ENCODE measurements at regions not wholly inside any gene's neighbourhood (a gene's known extent, or its start where the extent isn't known, plus 50 kb on each side); places are given as distances from the start of the nearest gene placed in this dataset.

DNA sequence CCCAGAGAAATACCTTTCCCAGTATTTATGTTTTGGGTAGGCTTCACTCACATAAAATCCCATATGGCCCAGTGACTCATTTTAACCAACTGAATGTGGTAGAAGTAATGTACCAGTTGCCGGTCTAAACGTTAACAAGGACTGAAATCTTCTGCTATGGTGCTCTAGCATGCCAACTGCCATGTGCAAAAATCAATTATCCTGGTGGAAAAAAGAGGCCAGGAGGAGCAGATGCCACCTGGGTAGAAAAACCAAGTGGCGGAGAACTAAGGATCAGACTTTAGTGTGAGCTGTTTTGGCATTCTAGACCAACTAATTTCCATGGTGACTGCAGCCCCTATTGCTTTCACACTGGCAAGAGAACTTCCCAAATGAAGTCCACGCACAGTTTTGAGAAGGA, 1660.7 kb upstream of the ADGRL3 start:
- Histone ChIP-seq H3K79me2 (no peaks in the 10 kb centered on the region), H3K27ac (no peak overlapping the region), H3K4me2 (no peak overlapping the region), H3K27me3 (no peaks in the 10 kb centered on the region), H4K20me1 (ENCODE audit: insufficient read depth, poor library complexity, severe bottlenecking) (no peaks in the 10 kb centered on the region), H3K9me2 (replicated peaks; ENCODE audit: insufficient read depth) (no peaks in the 10 kb centered on the region), H2AFZ (no peak overlapping the region), H3K4me1 (ENCODE audit: insufficient read depth) (no peaks in the 10 kb centered on the region), H3K4me3 (no peak overlapping the region), H3K9me3 (ENCODE audit: low read depth) (no peaks in the 10 kb centered on the region), H3K36me3 (replicated peaks; ENCODE audit: insufficient read depth, low read depth) (no peaks in the 10 kb centered on the region)
- TF ChIP-seq CTCF (IDR thresholded peaks at IDR 0.05; ENCODE audit: poor library complexity), result no peak
- TF ChIP-seq EZH2 (IDR thresholded peaks at IDR 0.05; ENCODE audit: borderline replicate concordance), result no peak
- no peak for TF ChIP-seq EZH2phosphoT487 (IDR thresholded peaks at IDR 0.05; ENCODE audit: low read depth, severe bottlenecking, unreplicated experiment)
- 92% methylated on average over 4 of the region's 4 CpGs for WGBS (ENCODE audit: low lambda C conversion rate, missing lambda C conversion rate)
- DNase-seq (ENCODE audit: low spot score), result no peak

- 46% methylated on average over 2 of the region's 2 CpGs for WGBS (ENCODE audit: low lambda C conversion rate, missing lambda C conversion rate)
- DNase-seq (ENCODE audit: low spot score), result no peak
- no peaks in the 10 kb centered on the region for H4K20me1 ChIP-seq (ENCODE audit: insufficient read depth, poor library complexity, severe bottlenecking)
Observed at GRCh38 chr4:59540311-59540710, 1659.8 kb upstream of the ADGRL3 start.

GRCh38 chr4:59553063-59553720, 1646.9 kb upstream of the ADGRL3 start:
- Histone ChIP-seq H3K27me3 (no peaks in the 10 kb centered on the region), H3K9me2 (replicated peaks; ENCODE audit: insufficient read depth) (no peaks in the 10 kb centered on the region), H4K20me1 (ENCODE audit: insufficient read depth, poor library complexity, severe bottlenecking) (no peaks in the 10 kb centered on the region), H3K4me1 (ENCODE audit: insufficient read depth) (no peaks in the 10 kb centered on the region), H3K4me2 (peak overlapping the region; percentile 16), H3K4me3 (no peak overlapping the region), H3K27ac (no peak overlapping the region), H2AFZ (no peak overlapping the region), H3K9me3 (ENCODE audit: low read depth) (no peaks in the 10 kb centered on the region), H3K79me2 (no peaks in the 10 kb centered on the region), H3K36me3 (replicated peaks; ENCODE audit: insufficient read depth, low read depth) (no peaks in the 10 kb centered on the region)
- 71% methylated on average over 2 of the region's 2 CpGs for WGBS (ENCODE audit: low lambda C conversion rate, missing lambda C conversion rate)
- DNase-seq (ENCODE audit: low spot score), result no peak
- TF ChIP-seq CTCF (IDR thresholded peaks at IDR 0.05; ENCODE audit: poor library complexity) (no peak), EZH2phosphoT487 (IDR thresholded peaks at IDR 0.05; ENCODE audit: low read depth, severe bottlenecking, unreplicated experiment) (no peak), EZH2 (IDR thresholded peaks at IDR 0.05; ENCODE audit: borderline replicate concordance) (no peak)

More at GRCh38 chr4:59540311-59540710, 1659.8 kb upstream of the ADGRL3 start:
- H3K36me3 ChIP-seq (replicated peaks; ENCODE audit: insufficient read depth, low read depth), result no peaks in the 10 kb centered on the region
- H2AFZ ChIP-seq, result no peak overlapping the region
- TF ChIP-seq EZH2 (IDR thresholded peaks at IDR 0.05; ENCODE audit: borderline replicate concordance) (no peak), CTCF (IDR thresholded peaks at IDR 0.05; ENCODE audit: poor library complexity) (no peak), EZH2phosphoT487 (IDR thresholded peaks at IDR 0.05; ENCODE audit: low read depth, severe bottlenecking, unreplicated experiment) (no peak)
- no peaks in the 10 kb centered on the region for H3K9me2 ChIP-seq (replicated peaks; ENCODE audit: insufficient read depth)
- H3K27ac ChIP-seq, result no peak overlapping the region
- H3K4me3 ChIP-seq, result no peak overlapping the region
- H3K4me2 ChIP-seq, result no peak overlapping the region
- no peaks in the 10 kb centered on the region for H3K9me3 ChIP-seq (ENCODE audit: low read depth)
- no peaks in the 10 kb centered on the region for H3K27me3 ChIP-seq
- no peaks in the 10 kb centered on the region for H3K4me1 ChIP-seq (ENCODE audit: insufficient read depth)
- H3K79me2 ChIP-seq, result no peaks in the 10 kb centered on the region

All from hepatocyte (in vitro differentiated cells).